ENCODE measurements at regions not wholly inside any gene's neighbourhood (a gene's known extent, or its start where the extent isn't known, plus 50 kb on each side); places are given as distances from the start of the nearest gene placed in this dataset.
"Not testable (repeated sequence)": the region's sequence is repeated elsewhere in the genome, so short reads cannot be mapped to it uniquely, and the experiment has no call there.

- DNase-seq, result no peak
These were observed 239.9 kb upstream of the NOX3 start for GRCh38 chr6:155695495-155695894.

GRCh38 chr6:155694419-155694790 lies 238.8 kb upstream of the NOX3 start:
- no peak for DNase-seq

- DNase-seq, result no peak
These were observed 238.2 kb upstream of the NOX3 start for GRCh38 chr6:155693573-155694418.

GRCh38 chr6:155690820-155691219 lies 235.2 kb upstream of the NOX3 start:
- DNase-seq, result no peak

- DNase-seq, result no peak
These were observed 232.0 kb upstream of the NOX3 start for GRCh38 chr6:155687645-155688044.

- no peak for DNase-seq
These were observed 229.0 kb upstream of the NOX3 start for GRCh38 chr6:155684416-155685196.

- no peak for DNase-seq
These were observed 222.7 kb upstream of the NOX3 start for GRCh38 chr6:155678361-155678760.

- DNase-seq, result no peak
These were observed 220.7 kb upstream of the NOX3 start for GRCh38 chr6:155676346-155676745.

GRCh38 chr6:155670655-155671054 lies 215.0 kb upstream of the NOX3 start:
- no peak for DNase-seq

GRCh38 chr6:155660251-155660977 lies 204.8 kb upstream of the NOX3 start:
- no peak for DNase-seq

- DNase-seq, result no peak
These were observed 200.4 kb upstream of the NOX3 start for GRCh38 chr6:155656024-155656423.

- DNase-seq, result no peak
These were observed 198.8 kb upstream of the NOX3 start for GRCh38 chr6:155654474-155654873.

GRCh38 chr6:155648301-155648700 lies 192.7 kb upstream of the NOX3 start:
- DNase-seq, result no peak

- DNase-seq, result no peak
These were observed 191.7 kb upstream of the NOX3 start for GRCh38 chr6:155647354-155647753.

- no peak for DNase-seq
These were observed 190.8 kb upstream of the NOX3 start for GRCh38 chr6:155646443-155646842.

GRCh38 chr6:155645325-155645724 lies 189.7 kb upstream of the NOX3 start:
- DNase-seq, result no peak

- no peak for DNase-seq
These were observed 186.0 kb upstream of the NOX3 start for GRCh38 chr6:155641603-155642002.

- no peak for DNase-seq
These were observed 182.6 kb upstream of the NOX3 start for GRCh38 chr6:155638200-155638599.

GRCh38 chr6:155635416-155635815 lies 179.8 kb upstream of the NOX3 start:
- no peak for DNase-seq

GRCh38 chr6:155630085-155630484 lies 174.4 kb upstream of the NOX3 start:
- DNase-seq, result no peak

- no peak for DNase-seq
These were observed 174.0 kb upstream of the NOX3 start for GRCh38 chr6:155629652-155630051.

- peak; percentile 53 for DNase-seq
These were observed 172.7 kb upstream of the NOX3 start for GRCh38 chr6:155628306-155628705.

GRCh38 chr6:155627722-155628212 lies 172.1 kb upstream of the NOX3 start:
- not testable (repeated sequence) for DNase-seq

Data from activated naive CD4-positive, alpha-beta T cell treated with Interleukin-2 at 50 U/mL for 16 hours (primary cell).